Neuronal stem cell (in vitro differentiated cells): ENCODE measurements at regions not wholly inside any gene's neighbourhood (a gene's known extent, or its start where the extent isn't known, plus 50 kb on each side); places are given as distances from the start of the nearest gene placed in this dataset.

Experiments
- DNase-seq: peaks from one replicate; pipeline ENCODE4 v3.0.0-alpha.2; 2013; ENCODE audit warnings: low spot score
- H2AFZ ChIP-seq: one replicate; pipeline ENCODE4 v1.6.1; 2013; ENCODE audit warnings: mild to moderate bottlenecking, low read length, inconsistent platforms
- H2AK5ac ChIP-seq: 2 replicates; pipeline ENCODE4 v1.6.1; 2013; ENCODE audit warnings: low read depth, mild to moderate bottlenecking, inconsistent platforms, low read length, moderate library complexity, mixed read lengths
- H2BK120ac ChIP-seq: 2 replicates; pipeline ENCODE4 v1.6.1; 2013; ENCODE audit warnings: low read depth, mild to moderate bottlenecking, inconsistent platforms, low read length, moderate library complexity, mixed read lengths
- H2BK12ac ChIP-seq: one replicate; pipeline ENCODE4 v1.6.1; 2013; ENCODE audit warnings: low read length, inconsistent platforms
- H2BK15ac ChIP-seq: 2 replicates; pipeline ENCODE4 v1.6.1; 2013; ENCODE audit warnings: mild to moderate bottlenecking, low read length, inconsistent platforms, mixed read lengths
- H2BK5ac ChIP-seq: one replicate; pipeline ENCODE4 v1.6.1; 2013; ENCODE audit warnings: inconsistent platforms, mild to moderate bottlenecking, low read length, moderate library complexity
- H3K14ac ChIP-seq: one replicate; pipeline ENCODE4 v1.6.1; 2013; ENCODE audit warnings: low read length, inconsistent platforms
- H3K18ac ChIP-seq: 2 replicates; pipeline ENCODE4 v1.6.1; 2013; ENCODE audit warnings: low read length, inconsistent platforms
- H3K23ac ChIP-seq: 2 replicates; pipeline ENCODE4 v1.6.1; 2013; ENCODE audit warnings: low read depth, mild to moderate bottlenecking, mixed read lengths, low read length, inconsistent platforms; ENCODE audit not compliant: poor library complexity
- H3K27ac ChIP-seq: replicated peaks from 3 replicates; pipeline ENCODE4 v1.5.1; 2013; ENCODE audit warnings: low read length, inconsistent platforms
- H3K27me3 ChIP-seq, 3 experiments: 2 replicates each; pipeline ENCODE4 v1.6.1; 2013; ENCODE audit warnings: low read length in 3 of 3, mild to moderate bottlenecking in 2 of 3, inconsistent platforms in 1 of 3, low read depth in 1 of 3, mixed read lengths in 1 of 3, moderate library complexity in 1 of 3; ENCODE audit not compliant: control insufficient read depth in 3 of 3, insufficient read depth in 3 of 3
- H3K36me3 ChIP-seq, 2 donors: replicated peaks in 1 of 2; 2 replicates each; pipeline ENCODE4 v1.6.1; 2013; ENCODE audit warnings: low read length in 2 of 2; ENCODE audit not compliant: control insufficient read depth in 2 of 2, insufficient read depth in 2 of 2
- H3K4ac ChIP-seq: 2 replicates; pipeline ENCODE4 v1.6.1; 2013; ENCODE audit warnings: inconsistent platforms, mild to moderate bottlenecking, low read length, moderate library complexity
- H3K4me1 ChIP-seq, 2 donors: 1 replicate in 1 of 2; 2 replicates in 1 of 2; pipeline ENCODE4 v1.6.1; 2013; ENCODE audit warnings: low read length in 2 of 2, low read depth in 1 of 2; ENCODE audit not compliant: control insufficient read depth in 2 of 2, insufficient read depth in 1 of 2
- H3K4me2 ChIP-seq: one replicate; pipeline ENCODE4 v1.6.1; 2013; ENCODE audit warnings: mild to moderate bottlenecking, low read length, inconsistent platforms; ENCODE audit not compliant: insufficient read depth, poor library complexity, severe bottlenecking
- H3K4me3 ChIP-seq, 2 donors: 2 replicates each; pipeline ENCODE4 v1.5.1; 2013; ENCODE audit warnings: low read length in 2 of 2, mild to moderate bottlenecking in 2 of 2, inconsistent platforms in 1 of 2, moderate library complexity in 1 of 2
- H3K79me1 ChIP-seq: one replicate; pipeline ENCODE4 v1.6.1; 2013; ENCODE audit warnings: low read depth, mild to moderate bottlenecking, inconsistent platforms, low read length, moderate library complexity
- H3K9ac ChIP-seq: one replicate; pipeline ENCODE4 v1.6.1; 2013; ENCODE audit warnings: mild to moderate bottlenecking, low read depth, low read length, inconsistent platforms; ENCODE audit not compliant: poor library complexity
- H3K9me3 ChIP-seq, 2 donors: replicated peaks in 1 of 2; 2 replicates each; pipeline versions ENCODE3 to v1.6.1; 2013; ENCODE audit warnings: low read length in 2 of 2, mild to moderate bottlenecking in 2 of 2, inconsistent platforms in 1 of 2, low read depth in 1 of 2, mixed read lengths in 1 of 2, moderate library complexity in 1 of 2; ENCODE audit not compliant: control insufficient read depth in 2 of 2, insufficient read depth in 1 of 2
- H4K8ac ChIP-seq: one replicate; pipeline ENCODE4 v1.6.1; 2013; ENCODE audit warnings: low read depth, mild to moderate bottlenecking, inconsistent platforms, low read length, moderate library complexity
- H4K91ac ChIP-seq: one replicate; pipeline ENCODE4 v1.6.1; 2013; ENCODE audit warnings: low read length, low read depth, mild to moderate bottlenecking, inconsistent platforms; ENCODE audit not compliant: poor library complexity
- WGBS, 2 donors: extraction: QIAGEN DNeasy Blood & Tissue Kit; methylation state at CpG; one replicate each; pipeline ENCODE4 v1.1.7; 2013; ENCODE audit warnings: missing lambda C conversion rate in 2 of 2, mixed read lengths in 1 of 2; ENCODE audit not compliant: insufficient read length in 2 of 2, insufficient replicate concordance in 1 of 2; ENCODE audit errors: extremely low coverage in 2 of 2; 5-methylcytosine and 5-hydroxymethylcytosine counted together

DNA sequence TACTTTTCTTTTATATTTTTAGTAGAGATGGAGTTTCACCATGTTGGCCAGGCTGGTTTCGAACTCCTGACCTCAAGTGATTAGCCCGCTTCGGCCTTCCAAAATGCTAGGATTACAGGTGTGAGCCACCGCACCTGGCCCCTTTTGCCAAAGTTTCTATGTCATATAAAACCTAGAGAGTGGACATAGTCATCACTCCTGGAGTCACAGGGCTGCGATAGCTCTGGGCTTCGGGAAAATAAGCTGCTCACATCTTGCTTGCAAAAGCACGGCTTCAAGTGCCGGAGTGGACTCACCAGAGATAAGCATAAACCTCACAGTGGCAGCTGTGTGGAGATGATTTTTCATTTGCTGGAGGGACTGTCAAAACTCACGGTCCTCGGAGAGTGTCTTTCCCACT is 171.2 kb downstream of the TEX29 start:
- no peak overlapping the region for H2BK5ac ChIP-seq
- peaks cover 12% of the 10 kb centered on the region in 2 donors for H3K9me3 ChIP-seq
- H4K8ac ChIP-seq, result no peak overlapping the region
- H2AK5ac ChIP-seq, result no peak overlapping the region
- no peak for DNase-seq
- WGBS, 2 donors, result no CpG with 5 or more reads among the region's 10 CpGs
- no peaks in the 10 kb centered on the region for H3K79me1 ChIP-seq
- no peak overlapping the region for H3K18ac ChIP-seq
- no peak overlapping the region for H2BK12ac ChIP-seq
- peaks cover 0 to 2% of the 10 kb centered on the region in 2 donors for H3K4me1 ChIP-seq
- no peak overlapping the region for H3K4me3 ChIP-seq
- H2AFZ ChIP-seq, result no peak overlapping the region
- H3K23ac ChIP-seq, result no peak overlapping the region
- H2BK15ac ChIP-seq, result no peak overlapping the region
- H3K36me3 ChIP-seq, result no peaks in the 10 kb centered on the region
- H3K14ac ChIP-seq, result no peak overlapping the region
- H3K9ac ChIP-seq, result no peak overlapping the region
- H4K91ac ChIP-seq, result no peak overlapping the region
- H3K4ac ChIP-seq, result no peak overlapping the region
- H3K4me2 ChIP-seq, result no peak overlapping the region
- no peak overlapping the region for H3K27ac ChIP-seq
- peaks cover 0 to 18% (median 0%) of the 10 kb centered on the region in 3 experiments for H3K27me3 ChIP-seq
- no peak overlapping the region for H2BK120ac ChIP-seq

DNA sequence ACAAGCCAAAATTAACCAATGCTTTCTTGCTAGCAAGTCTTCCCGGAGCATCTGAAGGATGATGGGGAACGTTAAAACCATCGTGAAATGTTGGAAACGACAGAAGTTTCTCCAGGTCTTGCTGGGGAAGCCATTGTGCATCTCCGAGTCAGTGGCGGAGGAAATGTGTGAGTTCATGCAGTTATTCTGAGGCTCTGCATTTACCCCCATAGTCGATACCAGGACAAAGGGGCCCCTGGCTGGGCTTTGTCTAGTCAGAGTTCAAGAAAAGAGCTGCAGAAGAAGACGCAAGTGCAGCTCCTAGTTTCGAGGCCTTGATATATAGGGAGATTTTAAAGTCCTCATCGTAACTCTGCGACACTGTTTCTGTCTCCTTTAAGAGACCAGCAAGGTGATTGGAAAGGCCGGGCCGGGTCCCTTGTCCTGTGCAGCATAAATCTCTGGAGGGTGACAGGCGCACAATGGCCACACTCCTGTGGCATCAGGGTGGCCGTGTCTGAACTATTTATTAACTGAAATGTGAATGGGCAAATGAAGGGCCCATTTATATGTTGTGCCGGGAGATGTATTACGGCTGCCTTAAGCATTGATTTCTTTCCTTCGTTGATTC is 172.0 kb downstream of the TEX29 start:
- WGBS, 2 donors, result no CpG with 5 or more reads among the region's 18 CpGs
- Histone ChIP-seq H3K9me3 (peaks cover 5 to 7% of the 10 kb centered on the region in 2 donors), H3K4me3 (no peak overlapping the region)

GRCh38 chr13:111492958-111493357 is 172.5 kb downstream of the TEX29 start:
- Histone ChIP-seq H3K23ac (no peak overlapping the region), H4K91ac (no peak overlapping the region), H3K27ac (no peak overlapping the region), H2BK12ac (no peak overlapping the region), H2AK5ac (no peak overlapping the region), H2BK5ac (no peak overlapping the region), H2BK120ac (no peak overlapping the region), H3K9me3 (peaks cover 5 to 7% of the 10 kb centered on the region in 2 donors), H3K18ac (no peak overlapping the region), H3K4me2 (no peak overlapping the region), H2BK15ac (no peak overlapping the region), H3K4me1 (peaks cover 0 to 2% of the 10 kb centered on the region in 2 donors), H2AFZ (no peak overlapping the region), H4K8ac (no peak overlapping the region), H3K27me3 (peaks cover 0 to 18% (median 0%) of the 10 kb centered on the region in 3 experiments), H3K4ac (no peak overlapping the region), H3K79me1 (no peaks in the 10 kb centered on the region), H3K9ac (no peak overlapping the region), H3K36me3 (no peaks in the 10 kb centered on the region), H3K4me3 (no peak overlapping the region), H3K14ac (no peak overlapping the region)
- WGBS, 2 donors, result no CpG with 5 or more reads among the region's 5 CpGs
- no peak for DNase-seq

More for the DNA sequence above, 172.0 kb downstream of the TEX29 start:
- no peak overlapping the region for H3K27ac ChIP-seq
- no peak overlapping the region for H3K4ac ChIP-seq
- no peak overlapping the region for H3K14ac ChIP-seq
- H3K9ac ChIP-seq, result no peak overlapping the region
- peaks cover 0 to 18% (median 0%) of the 10 kb centered on the region in 3 experiments for H3K27me3 ChIP-seq
- no peak overlapping the region for H2AFZ ChIP-seq
- no peaks in the 10 kb centered on the region for H3K79me1 ChIP-seq
- no peak overlapping the region for H2AK5ac ChIP-seq
- H2BK12ac ChIP-seq, result no peak overlapping the region
- H2BK15ac ChIP-seq, result no peak overlapping the region
- no peak overlapping the region for H2BK120ac ChIP-seq
- H4K8ac ChIP-seq, result no peak overlapping the region
- H2BK5ac ChIP-seq, result no peak overlapping the region
- H3K4me2 ChIP-seq, result no peak overlapping the region
- H3K4me1 ChIP-seq, result peaks cover 0 to 2% of the 10 kb centered on the region in 2 donors
- no peak overlapping the region for H4K91ac ChIP-seq
- no peak overlapping the region for H3K23ac ChIP-seq
- H3K36me3 ChIP-seq, result no peaks in the 10 kb centered on the region
- DNase-seq, result no peak
- no peak overlapping the region for H3K18ac ChIP-seq

DNA sequence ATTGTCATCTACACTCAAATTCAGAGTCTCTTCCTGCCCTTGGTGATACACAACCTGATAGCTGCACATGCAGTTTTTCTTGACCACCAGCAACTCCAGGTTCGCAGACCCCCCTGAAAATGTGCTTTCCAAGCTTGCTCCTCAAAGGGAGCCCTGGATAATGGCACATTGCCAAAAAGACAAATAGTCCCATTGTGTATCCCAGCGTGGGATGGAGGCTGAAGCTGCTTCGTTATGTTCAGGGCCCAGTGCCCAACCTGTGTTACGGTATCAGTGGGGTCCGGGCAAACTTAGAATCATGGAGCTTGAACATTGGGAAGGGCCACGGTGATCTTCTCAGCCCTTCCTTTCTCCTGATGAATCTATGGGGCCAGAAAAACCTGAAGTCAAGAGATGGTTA is 173.0 kb downstream of the TEX29 start:
- H3K4me2 ChIP-seq, result no peak overlapping the region
- H3K9ac ChIP-seq, result no peak overlapping the region
- H2AFZ ChIP-seq, result no peak overlapping the region
- H2BK120ac ChIP-seq, result no peak overlapping the region
- no peak overlapping the region for H3K23ac ChIP-seq
- DNase-seq, result no peak
- H3K27ac ChIP-seq, result no peak overlapping the region
- no peak overlapping the region for H2AK5ac ChIP-seq
- H4K8ac ChIP-seq, result no peak overlapping the region
- no peak overlapping the region for H3K4ac ChIP-seq
- no peak overlapping the region for H2BK12ac ChIP-seq
- H4K91ac ChIP-seq, result no peak overlapping the region
- no peak overlapping the region for H2BK15ac ChIP-seq
- peaks cover 0 to 2% of the 10 kb centered on the region in 2 donors for H3K4me1 ChIP-seq
- H3K14ac ChIP-seq, result no peak overlapping the region
- H3K36me3 ChIP-seq, result no peaks in the 10 kb centered on the region
- no CpG with 5 or more reads among the region's 6 CpGs for WGBS, 2 donors
- no peak overlapping the region for H3K4me3 ChIP-seq
- peaks cover 0 to 18% (median 0%) of the 10 kb centered on the region in 3 experiments for H3K27me3 ChIP-seq
- H2BK5ac ChIP-seq, result no peak overlapping the region
- no peak overlapping the region for H3K18ac ChIP-seq
- peaks cover 1 to 5% of the 10 kb centered on the region in 2 donors for H3K9me3 ChIP-seq
- H3K79me1 ChIP-seq, result no peaks in the 10 kb centered on the region
